ENCODE measurements at regions not wholly inside any gene's neighbourhood (a gene's known extent, or its start where the extent isn't known, plus 50 kb on each side); places are given as distances from the start of the nearest gene placed in this dataset.

DNA sequence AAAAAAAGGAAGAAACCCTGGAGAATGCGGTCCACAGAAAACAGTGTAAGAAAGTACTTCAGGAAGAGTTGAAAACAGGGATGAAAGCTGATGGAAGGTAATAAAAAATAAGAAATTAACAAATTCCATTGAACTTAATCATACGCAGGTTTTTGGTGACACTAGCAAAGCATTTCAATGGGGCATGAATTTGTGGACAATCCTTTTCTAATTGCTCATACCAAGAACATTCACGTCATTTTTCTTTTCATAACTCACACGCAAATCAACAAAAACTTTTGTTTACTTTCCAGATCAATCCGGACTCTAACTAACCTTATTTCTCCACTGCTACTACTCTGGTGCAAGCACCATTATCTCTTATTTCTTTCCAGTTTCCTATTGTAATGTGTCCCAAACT is 1195.0 kb downstream of the SLITRK5 start:
- H3K4me3 ChIP-seq (replicated peaks; ENCODE audit: low read depth, low read length) = no peak overlapping the region
- DNase-seq (ENCODE audit: low read depth) = no peak
- TF ChIP-seq, protein P1, sequence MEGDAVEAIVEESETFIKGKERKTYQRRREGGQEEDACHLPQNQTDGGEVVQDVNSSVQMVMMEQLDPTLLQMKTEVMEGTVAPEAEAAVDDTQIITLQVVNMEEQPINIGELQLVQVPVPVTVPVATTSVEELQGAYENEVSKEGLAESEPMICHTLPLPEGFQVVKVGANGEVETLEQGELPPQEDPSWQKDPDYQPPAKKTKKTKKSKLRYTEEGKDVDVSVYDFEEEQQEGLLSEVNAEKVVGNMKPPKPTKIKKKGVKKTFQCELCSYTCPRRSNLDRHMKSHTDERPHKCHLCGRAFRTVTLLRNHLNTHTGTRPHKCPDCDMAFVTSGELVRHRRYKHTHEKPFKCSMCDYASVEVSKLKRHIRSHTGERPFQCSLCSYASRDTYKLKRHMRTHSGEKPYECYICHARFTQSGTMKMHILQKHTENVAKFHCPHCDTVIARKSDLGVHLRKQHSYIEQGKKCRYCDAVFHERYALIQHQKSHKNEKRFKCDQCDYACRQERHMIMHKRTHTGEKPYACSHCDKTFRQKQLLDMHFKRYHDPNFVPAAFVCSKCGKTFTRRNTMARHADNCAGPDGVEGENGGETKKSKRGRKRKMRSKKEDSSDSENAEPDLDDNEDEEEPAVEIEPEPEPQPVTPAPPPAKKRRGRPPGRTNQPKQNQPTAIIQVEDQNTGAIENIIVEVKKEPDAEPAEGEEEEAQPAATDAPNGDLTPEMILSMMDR (IDR thresholded peaks at IDR 0.05; ENCODE audit: low read length, missing control alignments) = no peak

DNA sequence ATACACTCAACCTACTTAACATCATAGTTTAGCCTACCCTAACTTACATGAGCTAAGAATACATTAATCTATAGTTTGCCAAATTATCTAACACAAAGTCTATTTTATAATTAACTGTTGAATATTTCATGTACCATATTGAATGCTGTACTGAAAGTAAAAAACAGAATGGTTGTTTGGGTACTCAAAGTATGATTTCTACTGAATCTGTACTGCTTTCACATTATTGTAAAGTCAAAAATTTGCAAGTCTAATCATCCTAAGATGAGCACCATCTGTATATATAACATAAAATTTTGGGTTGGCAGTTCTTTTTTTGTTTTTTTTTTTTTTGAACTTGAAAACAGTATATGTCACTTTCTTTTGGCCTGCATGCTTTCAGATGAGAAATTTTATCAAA is 1212.6 kb downstream of the SLITRK5 start:
- DNase-seq (ENCODE audit: low read depth) = no peak
- TF ChIP-seq, protein P1 (IDR thresholded peaks at IDR 0.05; ENCODE audit: low read length, missing control alignments) = no peak
- H3K4me3 ChIP-seq (replicated peaks; ENCODE audit: low read depth, low read length) = no peak overlapping the region

DNA sequence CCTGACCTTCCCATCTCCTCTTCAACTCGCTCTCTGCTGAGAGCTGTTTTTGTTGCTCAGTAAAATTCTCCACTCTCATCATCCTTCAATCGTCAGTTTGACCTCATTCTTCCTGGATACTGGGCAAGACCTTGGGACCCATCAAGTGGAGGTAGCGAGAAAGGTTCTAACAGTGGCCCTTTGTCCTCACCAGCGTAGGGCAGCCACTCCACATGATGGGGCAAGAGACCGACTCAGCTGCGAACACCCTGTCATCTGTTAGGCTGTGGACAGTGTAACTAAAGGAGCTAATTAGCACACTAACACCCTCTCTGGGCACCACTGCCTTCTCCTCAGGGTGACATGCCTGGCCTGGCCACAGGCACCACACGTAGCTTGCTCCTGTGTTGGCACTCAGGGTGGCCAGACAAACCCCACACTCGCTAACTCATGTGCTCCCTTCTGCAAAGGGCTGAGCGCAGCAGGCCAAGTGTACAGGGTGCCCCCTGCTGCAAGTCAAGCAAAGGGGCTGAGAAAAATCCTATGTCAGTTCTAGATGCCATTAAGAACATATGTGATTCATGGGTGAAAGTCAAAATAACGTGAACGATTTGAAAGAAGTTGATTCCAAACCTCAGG is 1216.0 kb downstream of the SLITRK5 start:
- TF ChIP-seq, protein P1 (IDR thresholded peaks at IDR 0.05; ENCODE audit: low read length, missing control alignments) = no peak
- DNase-seq (ENCODE audit: low read depth) = no peak
- H3K4me3 ChIP-seq (replicated peaks; ENCODE audit: low read depth, low read length) = no peak overlapping the region

DNA sequence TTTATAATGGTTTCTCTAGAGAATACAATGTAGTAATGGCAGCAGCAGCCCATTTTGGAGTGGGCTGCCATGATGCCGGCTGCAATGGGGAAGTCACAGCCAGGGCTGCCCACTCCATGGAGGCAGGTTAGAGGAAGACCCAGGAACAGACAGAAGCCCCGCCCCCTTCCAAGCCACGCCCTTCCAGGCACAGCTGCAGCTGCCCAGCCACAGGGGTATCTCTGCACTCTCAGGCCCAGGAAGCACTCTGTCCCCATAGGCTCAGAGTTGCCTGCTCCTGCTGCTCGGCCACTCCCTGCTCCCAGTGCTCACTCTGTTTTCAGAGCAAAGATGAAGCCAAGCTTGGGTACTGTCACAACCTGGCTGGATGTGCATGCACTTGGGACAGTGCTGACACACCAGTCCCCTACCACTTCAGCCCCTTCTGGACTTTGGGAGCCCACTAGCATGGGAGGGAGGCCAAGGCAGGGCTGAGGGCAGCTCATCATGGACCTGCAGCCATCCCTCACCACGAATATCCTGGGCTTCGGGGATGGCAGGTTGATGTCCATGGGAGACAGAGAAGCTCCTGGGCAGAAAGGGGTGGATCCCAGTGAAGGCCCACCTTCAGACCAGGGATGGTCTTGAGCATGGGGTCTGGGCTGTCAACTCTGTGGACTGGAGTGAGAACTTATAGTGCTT is 1224.2 kb downstream of the SLITRK5 start:
- TF ChIP-seq, protein P1 (IDR thresholded peaks at IDR 0.05; ENCODE audit: low read length, missing control alignments) = no peak
- no peak for DNase-seq (ENCODE audit: low read depth)
- H3K4me3 ChIP-seq (replicated peaks; ENCODE audit: low read depth, low read length) = no peak overlapping the region

DNA sequence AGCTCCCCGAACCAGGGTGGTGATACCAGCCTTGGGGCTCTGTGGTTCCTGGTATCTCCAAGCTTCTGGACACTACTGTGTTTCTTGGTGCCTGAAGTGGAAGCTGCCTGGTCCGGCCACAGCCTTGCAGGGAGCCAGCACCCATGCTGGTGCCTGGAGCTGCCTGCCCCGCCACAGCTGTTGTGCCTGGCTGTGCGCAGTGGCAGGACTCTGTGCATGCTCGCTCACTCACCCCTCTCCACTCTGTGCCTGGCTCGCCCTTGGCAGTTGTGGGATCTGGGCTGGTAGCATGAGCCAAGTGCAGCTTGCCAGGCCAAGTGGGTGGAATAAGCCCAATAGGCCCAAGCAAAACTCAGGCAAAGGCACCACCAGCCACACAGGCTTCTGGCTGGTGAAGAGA is 1225.3 kb downstream of the SLITRK5 start:
- DNase-seq (ENCODE audit: low read depth) = no peak
- no peak overlapping the region for H3K4me3 ChIP-seq (replicated peaks; ENCODE audit: low read depth, low read length)
- TF ChIP-seq, protein P1 (IDR thresholded peaks at IDR 0.05; ENCODE audit: low read length, missing control alignments) = no peak

DNA sequence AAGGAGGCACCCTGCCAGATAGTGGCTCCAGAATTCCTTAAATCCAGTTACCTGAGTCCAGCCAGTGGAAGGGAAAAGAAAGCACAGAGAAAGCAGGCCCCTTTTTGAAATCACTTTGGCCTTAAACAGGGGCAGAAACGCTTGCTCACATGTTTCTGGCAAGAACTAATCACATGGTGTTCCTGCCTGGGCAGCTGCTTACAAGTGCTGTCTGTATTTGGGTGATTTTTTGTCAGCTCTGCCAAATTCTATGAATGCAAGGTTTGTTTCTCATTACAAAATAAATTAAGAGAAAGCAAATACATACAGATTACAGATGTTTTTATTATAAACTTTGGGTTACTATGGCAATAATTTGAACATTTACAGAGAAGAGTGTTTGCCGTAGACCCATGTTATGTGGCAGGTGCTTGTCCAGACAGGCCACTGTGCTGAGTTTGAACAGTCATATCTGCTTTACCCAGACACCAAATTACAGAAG is 1237.8 kb downstream of the SLITRK5 start:
- DNase-seq (ENCODE audit: low read depth) = no peak
- no peak overlapping the region for H3K4me3 ChIP-seq (replicated peaks; ENCODE audit: low read depth, low read length)
- TF ChIP-seq, protein P1 (IDR thresholded peaks at IDR 0.05; ENCODE audit: low read length, missing control alignments) = no peak
